Caco-2 (cell line): ENCODE measurements at regions not wholly inside any gene's neighbourhood (a gene's known extent, or its start where the extent isn't known, plus 50 kb on each side); places are given as distances from the start of the nearest gene placed in this dataset.

Experiments used
- BruUV-seq: library from RNA; stranded (reverse); fragments of 400-500 nt; replicated peaks from 2 replicates; lab custom pipeline; 2021; lab: Mats Ljungman, UMichigan
- CTCF ChIA-PET: fragments of 300-600 bp; sonication (Branson Sonifier 250); formaldehyde crosslinking; loops from one replicate; lab custom pipeline; 2022; ENCODE audit warnings: antibody characterized with exemption; lab: Charles Lee
- POLR2A ChIA-PET: fragments of 300-600 bp; sonication (Branson Sonifier 250); formaldehyde crosslinking; loops from one replicate; lab custom pipeline; 2022; ENCODE audit warnings: antibody characterized with exemption; lab: Charles Lee
- DNase-seq, 2 experiments: peaks; one replicate each; pipeline versions ENCODE4 v3.0.0 to v3.0.0-alpha.2; 2020 to 2022
- H3K27me3 ChIP-seq: replicated peaks from 2 replicates; pipeline ENCODE4 v1.6.0; 2011; ENCODE audit warnings: low read length; ENCODE audit not compliant: control insufficient read depth, insufficient read depth
- H3K36me3 ChIP-seq: 2 replicates; pipeline ENCODE4 v1.5.1; 2011; ENCODE audit warnings: low read length; ENCODE audit not compliant: control insufficient read depth, insufficient read depth
- H3K4me1 ChIP-seq: fragments of 250-450 bp; sonication (Bioruptor Pico); 2 replicates; pipeline ENCODE4 v1.5.1; 2020; ENCODE audit warnings: mild to moderate bottlenecking
- H3K4me3 ChIP-seq: 2 replicates; pipeline ENCODE4 v1.5.1; 2011; ENCODE audit warnings: low read depth, mild to moderate bottlenecking, control low read depth, low read length
- H3K9me3 ChIP-seq: fragments of 250-450 bp; sonication (Bioruptor Pico); 2 replicates; pipeline ENCODE4 v1.5.1; 2020; ENCODE audit warnings: mild to moderate bottlenecking, moderate library complexity
- H3K27ac Mint-ChIP-seq: one replicate; pipeline ENCODE4 v1.8.0; 2022; ENCODE audit warnings: mixed read lengths; ENCODE audit not compliant: unreplicated experiment
- H3K27me3 Mint-ChIP-seq: one replicate; pipeline ENCODE4 v1.8.0; 2022; ENCODE audit warnings: mixed read lengths; ENCODE audit not compliant: insufficient read depth, unreplicated experiment
- H3K36me3 Mint-ChIP-seq: one replicate; pipeline ENCODE4 v1.8.0; 2022; ENCODE audit warnings: mild to moderate bottlenecking, mixed read lengths; ENCODE audit not compliant: insufficient read depth, unreplicated experiment
- H3K4me1 Mint-ChIP-seq: one replicate; pipeline ENCODE4 v1.8.0; 2022; ENCODE audit warnings: low read depth, mixed read lengths; ENCODE audit not compliant: unreplicated experiment
- H3K4me3 Mint-ChIP-seq: one replicate; pipeline ENCODE4 v1.8.0; 2022; ENCODE audit warnings: mild to moderate bottlenecking, moderate library complexity, mixed read lengths; ENCODE audit not compliant: unreplicated experiment
- H3K9me3 Mint-ChIP-seq: one replicate; pipeline ENCODE4 v1.8.0; 2022; ENCODE audit warnings: mixed read lengths; ENCODE audit not compliant: unreplicated experiment
- CTCF ChIP-seq, 2 experiments: fragments of 200-600 bp in 1 of 2; IDR thresholded peaks; 1 replicate in 1 of 2; 2 replicates in 1 of 2; pipeline versions ENCODE4 v1.5.1 to v1.8.0; 2011 to 2022; ENCODE audit warnings: antibody characterized with exemption in 1 of 2, control low read depth in 1 of 2, inconsistent platforms in 1 of 2, low read depth in 1 of 2, low read length in 1 of 2, mild to moderate bottlenecking in 1 of 2, moderate library complexity in 1 of 2; ENCODE audit not compliant: insufficient read depth in 1 of 2, severe bottlenecking in 1 of 2, unreplicated experiment in 1 of 2
- intact Hi-C: fragments of 100-400 bp; cut with micrococcal nuclease; formaldehyde crosslinking; loops from one replicate; pipeline ENCODE4 v1.10.0; 2022; ENCODE audit not compliant: unreplicated experiment

GRCh38 chr11:43250309-43250708 lies 61.5 kb upstream of the API5 start:
- Histone ChIP-seq H3K27me3 (no peaks in the 10 kb centered on the region), H3K4me1 (no peaks in the 10 kb centered on the region), H3K9me3 (no peaks in the 10 kb centered on the region), H3K36me3 (no peaks in the 10 kb centered on the region), H3K4me3 (no peak overlapping the region)
- Mint-ChIP-seq H3K9me3 (no peaks in the 10 kb centered on the region), H3K4me1 (no peaks in the 10 kb centered on the region), H3K4me3 (no peak overlapping the region), H3K27ac (no peak overlapping the region), H3K36me3 (no peaks in the 10 kb centered on the region), H3K27me3 (peaks cover 26% of the 10 kb centered on the region)
- ChIA-PET CTCF (no interaction called here), POLR2A (no interaction called here)
- TF ChIP-seq CTCF (IDR thresholded peaks at IDR 0.05; ENCODE audit: insufficient read depth in 1 of 2, low read depth in 1 of 2, low read length in 1 of 2, severe bottlenecking in 1 of 2, unreplicated experiment in 1 of 2), result no peak
- no TSS peak for BruUV-seq
- intact Hi-C loops, result no loop called here
- no peak for DNase-seq

DNA sequence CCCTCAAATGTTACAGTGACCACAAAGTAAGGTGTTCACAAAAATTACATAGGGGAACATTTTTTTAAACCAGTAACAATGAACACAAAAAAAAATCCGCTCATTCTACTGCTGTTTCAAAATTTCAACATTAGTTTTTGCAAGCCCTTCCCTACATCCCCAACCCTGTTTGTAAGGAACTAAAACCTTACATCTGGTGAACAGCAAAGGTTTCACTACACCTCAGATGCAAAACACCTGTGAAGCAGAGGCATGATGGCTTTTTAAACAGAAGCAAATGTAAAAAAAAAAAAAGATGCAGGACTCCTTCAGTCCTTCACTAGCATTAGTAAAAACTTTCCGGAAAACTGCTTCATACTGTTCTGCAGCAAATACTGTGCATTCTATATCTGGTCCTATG lies 50.0 kb upstream of the API5 start:
- Mint-ChIP-seq H3K4me3 (no peak overlapping the region), H3K27ac (no peak overlapping the region), H3K4me1 (no peaks in the 10 kb centered on the region), H3K27me3 (peaks cover 15% of the 10 kb centered on the region), H3K9me3 (peaks cover 16% of the 10 kb centered on the region), H3K36me3 (no peaks in the 10 kb centered on the region)
- no peak for DNase-seq
- H3K9me3 ChIP-seq, result no peaks in the 10 kb centered on the region
- intact Hi-C loops, result no loop called here
- TF ChIP-seq CTCF (IDR thresholded peaks at IDR 0.05; ENCODE audit: insufficient read depth in 1 of 2, low read depth in 1 of 2, low read length in 1 of 2, severe bottlenecking in 1 of 2, unreplicated experiment in 1 of 2), result no peak
- no peaks in the 10 kb centered on the region for H3K4me1 ChIP-seq
- CTCF ChIA-PET, result no interaction called here
- H3K4me3 ChIP-seq, result no peak overlapping the region
- no TSS peak for BruUV-seq
- no peaks in the 10 kb centered on the region for H3K27me3 ChIP-seq
- POLR2A ChIA-PET, result no interaction called here
- H3K36me3 ChIP-seq, result no peaks in the 10 kb centered on the region
